CD4-positive, alpha-beta T cell (primary cell): ENCODE measurements at regions not wholly inside any gene's neighbourhood (a gene's known extent, or its start where the extent isn't known, plus 50 kb on each side); places are given as distances from the start of the nearest gene placed in this dataset.
"Not testable (repeated sequence)": the region's sequence is repeated elsewhere in the genome, so short reads cannot be mapped to it uniquely, and the experiment has no call there.

Experiments
- ATAC-seq: fragments of 200-7000 bp; cut with Tn5 transposase; one replicate; pipeline ENCODE4 v1.10.0; 2022; ENCODE audit warnings: mild to moderate bottlenecking; ENCODE audit not compliant: poor library complexity
- CTCF ChIA-PET: fragments of 350-600 bp; sonication (Branson Sonifier 250); formaldehyde crosslinking; loops from one replicate; lab custom pipeline; 2021; ENCODE audit warnings: antibody characterized with exemption, inconsistent platforms; lab: Charles Lee
- POLR2A ChIA-PET: fragments of 350-600 bp; sonication (Branson Sonifier 250); formaldehyde crosslinking; loops from one replicate; lab custom pipeline; 2021; ENCODE audit warnings: antibody characterized with exemption, inconsistent platforms; lab: Charles Lee
- DNase-seq, 14 experiments: peaks; one replicate each; pipeline ENCODE4 v3.0.0-alpha.2; 2013 to 2020; ENCODE audit warnings: mixed read lengths in 2 of 14
- H3K27ac ChIP-seq, 2 donors: one replicate each; pipeline versions ENCODE4 v1.5.1 to v1.7.0; 2013; ENCODE audit warnings: low read length in 2 of 2, low read depth in 1 of 2, mild to moderate bottlenecking in 1 of 2
- H3K27me3 ChIP-seq, 2 experiments: 1 replicate in 1 of 2; 2 replicates in 1 of 2; pipeline versions ENCODE4 v1.6.1 to v1.7.0; 2013; ENCODE audit warnings: low read length in 2 of 2, control low read depth in 1 of 2, mild to moderate bottlenecking in 1 of 2, moderate library complexity in 1 of 2; ENCODE audit not compliant: insufficient read depth in 2 of 2, control insufficient read depth in 1 of 2
- H3K36me3 ChIP-seq: one replicate; pipeline ENCODE4 v1.6.1; 2013; ENCODE audit warnings: low read length, control low read depth; ENCODE audit not compliant: insufficient read depth
- H3K4me1 ChIP-seq: one replicate; pipeline ENCODE4 v1.6.1; 2013; ENCODE audit warnings: low read length, control low read depth; ENCODE audit not compliant: insufficient read depth
- H3K4me3 ChIP-seq: one replicate; pipeline ENCODE4 v1.5.1; 2013; ENCODE audit warnings: mild to moderate bottlenecking, low read length, moderate library complexity
- H3K9me3 ChIP-seq, 2 experiments: 1 replicate in 1 of 2; 2 replicates in 1 of 2; pipeline versions ENCODE4 v1.6.1 to v1.7.0; 2013; ENCODE audit warnings: low read length in 2 of 2, mild to moderate bottlenecking in 2 of 2, control low read depth in 1 of 2, moderate library complexity in 1 of 2; ENCODE audit not compliant: control insufficient read depth in 1 of 2, insufficient read depth in 1 of 2
- H3K27ac Mint-ChIP-seq: one replicate; pipeline ENCODE4 v1.8.0; 2020; ENCODE audit warnings: mixed read lengths
- H3K27me3 Mint-ChIP-seq: one replicate; pipeline ENCODE4 v1.8.0; 2021; ENCODE audit warnings: mixed read lengths
- H3K36me3 Mint-ChIP-seq: one replicate; pipeline ENCODE4 v1.8.0; 2021; ENCODE audit warnings: low read depth, mixed read lengths
- H3K4me1 Mint-ChIP-seq: one replicate; pipeline ENCODE4 v1.8.0; 2021; ENCODE audit warnings: low read depth, mixed read lengths
- H3K4me3 Mint-ChIP-seq: one replicate; pipeline ENCODE4 v1.8.0; 2020; ENCODE audit warnings: mild to moderate bottlenecking, mixed read lengths
- H3K9me3 Mint-ChIP-seq: one replicate; pipeline ENCODE4 v1.8.0; 2020; ENCODE audit warnings: mixed read lengths
- CTCF ChIP-seq: fragments of 200-600 bp; IDR thresholded peaks from one replicate; pipeline ENCODE4 v1.8.0; 2022; ENCODE audit warnings: antibody characterized with exemption, mild to moderate bottlenecking
- intact Hi-C, 2 experiments: fragments of 100-400 bp; cut with DNase I in 1 of 2; cut with micrococcal nuclease in 1 of 2; formaldehyde crosslinking; loops; one replicate each; pipeline versions ENCODE4 v1.15.1 to v1.9.0; 2023 to 2025; cut with DNase I, micrococcal nuclease

- no peaks in the 10 kb centered on the region for H3K36me3 ChIP-seq
- H3K9me3 ChIP-seq = peaks cover 0 to 3% of the 10 kb centered on the region in 2 experiments
- TF ChIP-seq CTCF = no peak
- CTCF ChIA-PET = no interaction called here
- POLR2A ChIA-PET = no interaction called here
- no peak overlapping the region for H3K27ac ChIP-seq
- intact Hi-C loops = no loop called here
- DNase-seq = no peak
- H3K9me3 Mint-ChIP-seq = peaks cover 2% of the 10 kb centered on the region
- no peaks in the 10 kb centered on the region for H3K27me3 ChIP-seq
- no peak for ATAC-seq
- no peaks in the 10 kb centered on the region for H3K4me1 ChIP-seq
- no peaks in the 10 kb centered on the region for H3K36me3 Mint-ChIP-seq
- H3K4me3 ChIP-seq = no peak overlapping the region
- H3K27ac Mint-ChIP-seq = no peak overlapping the region
- H3K4me1 Mint-ChIP-seq = no peaks in the 10 kb centered on the region
- no peak overlapping the region for H3K4me3 Mint-ChIP-seq
- H3K27me3 Mint-ChIP-seq = no peaks in the 10 kb centered on the region
Measured at GRCh38 chr4:179372746-179373145, 1930.5 kb upstream of the AGA start.

GRCh38 chr4:179378847-179379246, 1936.6 kb upstream of the AGA start:
- ATAC-seq, H3K4me3 ChIP-seq, CTCF ChIA-PET, H3K4me1 ChIP-seq, H3K27me3 ChIP-seq, H3K4me1 Mint-ChIP-seq, POLR2A ChIA-PET, H3K27me3 Mint-ChIP-seq, H3K36me3 ChIP-seq, H3K27ac Mint-ChIP-seq, H3K4me3 Mint-ChIP-seq, H3K36me3 Mint-ChIP-seq, H3K9me3 ChIP-seq, H3K27ac ChIP-seq, H3K9me3 Mint-ChIP-seq, DNase-seq, intact Hi-C loops: not testable (repeated sequence)

- no peaks in the 10 kb centered on the region for H3K4me1 Mint-ChIP-seq
- Histone ChIP-seq H3K4me1 (no peaks in the 10 kb centered on the region), H3K27ac (no peak overlapping the region), H3K4me3 (no peak overlapping the region), H3K27me3 (no peaks in the 10 kb centered on the region), H3K9me3 (no peaks in the 10 kb centered on the region), H3K36me3 (no peaks in the 10 kb centered on the region)
- POLR2A ChIA-PET = no interaction called here
- no peak for TF ChIP-seq CTCF
- H3K27me3 Mint-ChIP-seq = no peaks in the 10 kb centered on the region
- no peaks in the 10 kb centered on the region for H3K36me3 Mint-ChIP-seq
- ATAC-seq (no peak), DNase-seq (no peak)
- CTCF ChIA-PET = interaction anchor here (0.5 kb wide), 1 partner anchor 168 kb away, joined by 3 read pairs; no protein-coding TSS in a partner anchor
- H3K27ac Mint-ChIP-seq = no peak overlapping the region
- no peak overlapping the region for H3K4me3 Mint-ChIP-seq
- intact Hi-C loops = no loop called here
- H3K9me3 Mint-ChIP-seq = peaks cover 12% of the 10 kb centered on the region
Measured at GRCh38 chr4:179392787-179393186, 1950.5 kb upstream of the AGA start.

GRCh38 chr4:179398414-179398813, 1956.2 kb upstream of the AGA start:
- Mint-ChIP-seq H3K36me3 (no peaks in the 10 kb centered on the region), H3K27me3 (no peaks in the 10 kb centered on the region), H3K9me3 (peaks cover 11% of the 10 kb centered on the region), H3K4me1 (no peaks in the 10 kb centered on the region), H3K27ac (no peak overlapping the region), H3K4me3 (no peak overlapping the region)
- CTCF ChIA-PET = no interaction called here
- TF ChIP-seq CTCF = no peak
- DNase-seq = no peak
- Histone ChIP-seq H3K27me3 (no peaks in the 10 kb centered on the region), H3K4me1 (no peaks in the 10 kb centered on the region), H3K36me3 (no peaks in the 10 kb centered on the region), H3K9me3 (peaks cover 0 to 8% of the 10 kb centered on the region in 2 experiments), H3K4me3 (no peak overlapping the region), H3K27ac (no peak overlapping the region)
- POLR2A ChIA-PET = no interaction called here
- ATAC-seq = no peak
- intact Hi-C loops = no loop called here
